Fibroblast of skin of right biceps (primary cell): ENCODE measurements at regions not wholly inside any gene's neighbourhood (a gene's known extent, or its start where the extent isn't known, plus 50 kb on each side); places are given as distances from the start of the nearest gene placed in this dataset.
A peak's percentile ranks its signal among the peaks of the same experiment; 100 is the strongest.

Experiments used
- DNase-seq: peaks from one replicate; pipeline ENCODE4 v3.0.0-alpha.2; 2013

GRCh38 chr2:228860601-228861285 lies 410.3 kb downstream of the PID1 start:
- no peak for DNase-seq

GRCh38 chr2:228853151-228853550 lies 417.9 kb downstream of the PID1 start:
- no peak for DNase-seq

- DNase-seq = no peak
Measured at GRCh38 chr2:228848638-228849037, 422.4 kb downstream of the PID1 start.

- peak; percentile 59 for DNase-seq
Measured at GRCh38 chr2:228847684-228848083, 423.4 kb downstream of the PID1 start.

GRCh38 chr2:228846161-228846560 lies 424.9 kb downstream of the PID1 start:
- DNase-seq = no peak

- DNase-seq = peak; percentile 14
Measured at GRCh38 chr2:228845162-228845925, 425.7 kb downstream of the PID1 start.

GRCh38 chr2:228841877-228842276 lies 429.2 kb downstream of the PID1 start:
- peak; percentile 28 for DNase-seq

GRCh38 chr2:228841475-228841874 lies 429.6 kb downstream of the PID1 start:
- no peak for DNase-seq

- no peak for DNase-seq
Measured at GRCh38 chr2:228840743-228841114, 430.4 kb downstream of the PID1 start.

GRCh38 chr2:228840113-228840742 lies 430.9 kb downstream of the PID1 start:
- no peak for DNase-seq

- DNase-seq = no peak
Measured at GRCh38 chr2:228839421-228839876, 431.6 kb downstream of the PID1 start.

GRCh38 chr2:228838819-228839218 lies 432.3 kb downstream of the PID1 start:
- DNase-seq = no peak

- DNase-seq = no peak
Measured at GRCh38 chr2:228828397-228828796, 442.7 kb downstream of the PID1 start.

GRCh38 chr2:228827056-228827700 lies 443.9 kb downstream of the PID1 start:
- DNase-seq = no peak

GRCh38 chr2:228819701-228820100 lies 451.4 kb downstream of the PID1 start:
- DNase-seq = peak; percentile 30

- no peak for DNase-seq
Measured at GRCh38 chr2:228802181-228803071, 468.7 kb downstream of the PID1 start.

- DNase-seq = no peak
Measured at GRCh38 chr2:228801451-228801850, 469.6 kb downstream of the PID1 start.

- DNase-seq = no peak
Measured at GRCh38 chr2:228799208-228799588, 471.9 kb downstream of the PID1 start.

GRCh38 chr2:228798458-228799207 lies 472.5 kb downstream of the PID1 start:
- peak; percentile 26 for DNase-seq

GRCh38 chr2:228796386-228796785 lies 474.7 kb downstream of the PID1 start:
- DNase-seq = no peak

GRCh38 chr2:228793116-228793515 lies 478.0 kb downstream of the PID1 start:
- no peak for DNase-seq

- no peak for DNase-seq
Measured at GRCh38 chr2:228786901-228787300, 484.2 kb downstream of the PID1 start.
